Fibroblast of villous mesenchyme (primary cell): ENCODE measurements at regions not wholly inside any gene's neighbourhood (a gene's known extent, or its start where the extent isn't known, plus 50 kb on each side); places are given as distances from the start of the nearest gene placed in this dataset.

Source experiments
- DNase-seq: peaks from one replicate; pipeline ENCODE4 v3.0.0-alpha.2; 2010; ENCODE audit warnings: low read depth
- H3K4me3 ChIP-seq: 2 replicates; pipeline ENCODE4 v1.5.1; 2011; ENCODE audit warnings: low read depth, mild to moderate bottlenecking, low read length
- TF ChIP-seq, protein P1 (sequence below): IDR thresholded peaks from 2 replicates; pipeline ENCODE4 v1.5.1; 2012; ENCODE audit warnings: low read depth, mild to moderate bottlenecking, low read length; ENCODE audit not compliant: insufficient read depth

DNA sequence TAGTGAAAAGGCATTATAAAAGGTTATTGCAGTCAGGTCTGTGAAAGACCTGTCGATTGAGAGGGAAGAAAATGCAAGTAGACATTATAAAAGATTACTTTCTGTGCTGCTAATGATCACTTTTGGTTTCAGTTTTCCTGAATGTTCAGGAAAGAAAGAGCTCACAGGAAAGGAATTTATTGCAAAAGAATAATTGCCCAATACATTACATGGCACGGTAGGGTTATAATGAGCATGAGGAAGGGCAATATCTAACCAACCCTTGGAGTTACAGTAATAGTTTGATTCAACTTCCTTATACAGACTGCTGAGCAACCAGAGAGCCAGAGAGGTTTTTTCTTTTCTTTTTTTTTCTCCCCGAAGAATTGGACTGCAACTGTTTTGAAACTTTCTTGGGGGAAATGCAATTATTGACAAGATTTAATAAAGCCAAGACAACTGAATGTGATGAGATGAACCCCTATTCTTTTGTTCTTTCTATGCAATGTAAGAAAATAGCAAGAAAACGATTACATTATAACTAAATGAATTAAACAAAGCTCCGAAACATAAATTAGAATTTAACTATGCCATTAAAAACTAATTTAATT is 247.0 kb downstream of the C4orf33 start:
- TF ChIP-seq, protein P1, sequence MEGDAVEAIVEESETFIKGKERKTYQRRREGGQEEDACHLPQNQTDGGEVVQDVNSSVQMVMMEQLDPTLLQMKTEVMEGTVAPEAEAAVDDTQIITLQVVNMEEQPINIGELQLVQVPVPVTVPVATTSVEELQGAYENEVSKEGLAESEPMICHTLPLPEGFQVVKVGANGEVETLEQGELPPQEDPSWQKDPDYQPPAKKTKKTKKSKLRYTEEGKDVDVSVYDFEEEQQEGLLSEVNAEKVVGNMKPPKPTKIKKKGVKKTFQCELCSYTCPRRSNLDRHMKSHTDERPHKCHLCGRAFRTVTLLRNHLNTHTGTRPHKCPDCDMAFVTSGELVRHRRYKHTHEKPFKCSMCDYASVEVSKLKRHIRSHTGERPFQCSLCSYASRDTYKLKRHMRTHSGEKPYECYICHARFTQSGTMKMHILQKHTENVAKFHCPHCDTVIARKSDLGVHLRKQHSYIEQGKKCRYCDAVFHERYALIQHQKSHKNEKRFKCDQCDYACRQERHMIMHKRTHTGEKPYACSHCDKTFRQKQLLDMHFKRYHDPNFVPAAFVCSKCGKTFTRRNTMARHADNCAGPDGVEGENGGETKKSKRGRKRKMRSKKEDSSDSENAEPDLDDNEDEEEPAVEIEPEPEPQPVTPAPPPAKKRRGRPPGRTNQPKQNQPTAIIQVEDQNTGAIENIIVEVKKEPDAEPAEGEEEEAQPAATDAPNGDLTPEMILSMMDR, result no peak
- DNase-seq, result peak; percentile 81
- peak overlapping the region; percentile 45 for H3K4me3 ChIP-seq

DNA sequence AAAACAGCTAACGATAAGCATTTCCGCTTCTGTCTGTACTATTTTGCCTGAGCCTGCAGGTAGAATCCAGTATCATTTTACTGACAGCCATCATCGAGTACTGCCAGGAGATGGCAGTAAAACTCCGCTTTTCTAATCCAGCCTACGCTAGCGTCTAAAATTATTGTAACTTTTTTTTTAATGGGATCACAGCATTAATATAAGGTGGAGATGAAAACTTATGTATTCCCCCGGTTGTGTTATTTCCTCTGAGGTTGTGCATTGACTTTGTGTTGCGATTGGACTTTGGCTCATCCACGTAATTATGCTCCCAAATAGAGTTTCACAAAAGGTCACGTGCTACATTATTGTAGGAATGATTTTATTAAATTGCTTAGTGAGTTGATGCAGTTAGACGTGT is 248.1 kb downstream of the C4orf33 start:
- H3K4me3 ChIP-seq, result no peak overlapping the region
- TF ChIP-seq, protein P1, result peak; percentile 44
- peak; percentile 10 for DNase-seq

DNA sequence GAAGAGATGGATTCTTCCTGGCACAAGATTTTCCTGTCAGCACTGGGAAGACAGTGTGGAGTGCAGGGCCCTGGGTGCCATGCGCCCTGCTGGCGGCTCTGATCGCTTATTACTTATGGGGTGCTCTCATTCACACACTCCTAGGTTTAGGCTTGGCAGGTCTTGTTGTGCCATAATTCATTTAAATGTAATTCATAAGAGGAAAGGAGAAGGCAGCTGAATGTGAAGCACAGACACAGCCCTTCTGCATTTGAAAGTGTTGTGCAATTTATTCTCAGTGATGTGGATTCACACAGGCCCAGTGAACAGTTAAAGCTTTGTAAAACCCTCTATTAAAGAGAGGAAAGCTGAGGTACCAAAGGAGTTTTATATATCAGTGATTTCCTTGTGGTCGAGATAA is 249.7 kb downstream of the C4orf33 start:
- no peak overlapping the region for H3K4me3 ChIP-seq
- TF ChIP-seq, protein P1, result no peak
- DNase-seq, result no peak

DNA sequence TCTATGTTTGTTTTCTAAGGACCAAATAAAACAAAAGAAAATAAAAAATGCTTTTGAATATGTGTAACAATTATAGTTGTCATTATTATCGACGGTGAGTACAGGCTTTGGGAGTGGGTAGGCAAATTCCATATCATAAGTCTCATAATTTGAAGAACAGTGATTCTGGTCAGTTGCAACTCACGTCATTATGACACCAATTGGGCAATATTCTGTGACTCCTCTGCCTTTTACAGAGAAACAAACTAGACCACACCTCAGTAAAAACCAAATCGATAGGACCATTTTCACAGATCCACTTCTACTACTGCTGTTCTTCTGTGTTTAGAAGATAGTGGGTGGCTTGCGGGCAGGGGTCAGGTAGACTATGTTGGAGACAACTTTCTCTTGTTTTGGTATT is 250.1 kb downstream of the C4orf33 start:
- TF ChIP-seq, protein P1, result no peak
- no peak overlapping the region for H3K4me3 ChIP-seq

DNA sequence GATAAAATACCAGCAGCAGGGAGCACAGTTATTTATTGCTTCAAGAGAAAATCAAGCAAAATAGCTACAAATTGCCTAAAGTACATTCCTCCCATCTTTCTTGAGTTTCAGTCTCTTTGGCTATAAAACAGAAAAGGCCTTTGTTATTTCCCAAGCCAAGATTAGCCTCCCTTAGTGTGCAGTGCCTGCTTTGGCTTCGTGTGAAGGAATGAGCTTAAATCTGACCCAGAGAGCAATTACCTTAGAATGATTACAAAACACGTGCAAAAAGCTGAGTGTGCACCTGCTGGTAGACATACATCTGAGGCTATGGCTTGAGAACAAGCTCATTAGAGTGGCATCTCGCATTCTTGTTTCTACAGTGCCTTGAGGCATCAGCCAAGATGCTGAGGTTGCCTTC is 250.8 kb downstream of the C4orf33 start:
- no peak for DNase-seq
- TF ChIP-seq, protein P1, result no peak
- H3K4me3 ChIP-seq, result no peak overlapping the region

More for the DNA sequence above, 250.1 kb downstream of the C4orf33 start:
- DNase-seq, result no peak

DNA sequence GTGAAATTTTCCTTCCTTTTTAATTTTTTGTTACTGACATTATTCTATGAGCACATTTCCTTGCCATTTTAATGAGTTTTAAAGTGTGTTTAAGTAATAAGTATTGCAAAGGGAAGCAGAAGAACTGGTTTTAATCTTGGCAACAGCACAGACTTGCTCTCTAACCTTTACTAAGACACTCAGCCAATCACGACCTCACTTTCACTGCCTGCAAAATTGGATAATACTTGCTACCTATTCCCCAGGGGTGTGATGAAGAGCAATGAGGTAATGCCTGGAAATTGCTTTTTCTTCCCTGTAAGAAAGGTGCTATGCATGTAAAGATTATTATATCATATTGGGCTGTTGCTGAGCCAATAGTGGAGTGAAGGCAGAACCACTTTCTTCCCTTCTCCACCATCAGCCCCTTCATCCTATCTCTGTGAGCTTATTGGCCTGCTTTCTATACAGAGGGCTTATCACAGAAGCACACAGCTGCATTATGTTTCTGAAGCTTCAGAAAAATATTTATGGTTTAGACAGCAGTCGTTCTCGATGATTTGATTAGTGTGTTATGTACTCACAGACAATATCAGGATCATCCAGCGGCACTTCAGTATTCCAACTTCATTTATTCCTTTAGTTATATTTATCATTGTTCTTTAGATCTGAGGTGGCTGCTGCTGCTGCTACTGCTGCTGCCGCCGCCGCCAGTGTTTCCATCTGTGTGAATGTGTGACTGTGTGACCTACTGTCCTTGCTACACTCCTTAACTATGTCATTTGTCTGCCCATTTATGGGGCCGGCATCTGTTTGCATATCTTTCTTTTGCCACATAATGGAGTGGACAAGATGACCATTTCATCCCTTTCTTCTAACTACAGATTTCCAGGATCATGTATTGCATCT is 255.1 kb downstream of the C4orf33 start:
- H3K4me3 ChIP-seq, result no peak overlapping the region
- TF ChIP-seq, protein P1, result no peak
- DNase-seq, result no peak
